Retinal pigment epithelial cell (primary cell): ENCODE measurements at regions not wholly inside any gene's neighbourhood (a gene's known extent, or its start where the extent isn't known, plus 50 kb on each side); places are given as distances from the start of the nearest gene placed in this dataset.
"Not testable (repeated sequence)": the region's sequence is repeated elsewhere in the genome, so short reads cannot be mapped to it uniquely, and the experiment has no call there.

Experiments
- DNase-seq: peaks from one replicate; pipeline ENCODE4 v3.0.0-alpha.2; 2010; ENCODE audit warnings: low read depth
- H3K4me3 ChIP-seq: 2 replicates; pipeline ENCODE4 v1.5.1; 2011; ENCODE audit warnings: mild to moderate bottlenecking, low read length, control low read depth, moderate library complexity
- CTCF ChIP-seq: conservative IDR thresholded peaks from 2 replicates; pipeline ENCODE4 v1.5.1; 2011; ENCODE audit warnings: low read depth, low read length, control low read depth, inconsistent platforms

- DNase-seq = no peak
- H3K4me3 ChIP-seq = no peak overlapping the region
- TF ChIP-seq CTCF = no peak
These were observed 147.5 kb upstream of the PIK3R1 start for GRCh38 chr5:68067976-68068603.

GRCh38 chr5:68067291-68067690 lies 148.3 kb upstream of the PIK3R1 start:
- TF ChIP-seq CTCF = no peak
- no peak overlapping the region for H3K4me3 ChIP-seq
- DNase-seq = no peak

- TF ChIP-seq CTCF = no peak
- no peak overlapping the region for H3K4me3 ChIP-seq
- DNase-seq = no peak
These were observed 149.1 kb upstream of the PIK3R1 start for GRCh38 chr5:68066277-68066955.

- not testable (repeated sequence) for DNase-seq, H3K4me3 ChIP-seq
These were observed 150.2 kb upstream of the PIK3R1 start for GRCh38 chr5:68065321-68065720.

GRCh38 chr5:68060382-68060781 lies 155.2 kb upstream of the PIK3R1 start:
- no peak for DNase-seq
- no peak for TF ChIP-seq CTCF
- H3K4me3 ChIP-seq = no peak overlapping the region

GRCh38 chr5:68057191-68057590 lies 158.4 kb upstream of the PIK3R1 start:
- TF ChIP-seq CTCF = no peak
- DNase-seq = no peak
- H3K4me3 ChIP-seq = no peak overlapping the region

- no peak overlapping the region for H3K4me3 ChIP-seq
- DNase-seq = no peak
- TF ChIP-seq CTCF = no peak
These were observed 159.9 kb upstream of the PIK3R1 start for GRCh38 chr5:68055686-68056085.
